GM19467 (cell line): ENCODE measurements at regions not wholly inside any gene's neighbourhood (a gene's known extent, or its start where the extent isn't known, plus 50 kb on each side); places are given as distances from the start of the nearest gene placed in this dataset.

Experiments
- ATAC-seq: cut with Tn5 transposase; IDR thresholded peaks from one replicate; pipeline ENCODE4 v1.9.1; 2021; ENCODE audit warnings: mild to moderate bottlenecking, moderate library complexity; ENCODE audit not compliant: unreplicated experiment

DNA sequence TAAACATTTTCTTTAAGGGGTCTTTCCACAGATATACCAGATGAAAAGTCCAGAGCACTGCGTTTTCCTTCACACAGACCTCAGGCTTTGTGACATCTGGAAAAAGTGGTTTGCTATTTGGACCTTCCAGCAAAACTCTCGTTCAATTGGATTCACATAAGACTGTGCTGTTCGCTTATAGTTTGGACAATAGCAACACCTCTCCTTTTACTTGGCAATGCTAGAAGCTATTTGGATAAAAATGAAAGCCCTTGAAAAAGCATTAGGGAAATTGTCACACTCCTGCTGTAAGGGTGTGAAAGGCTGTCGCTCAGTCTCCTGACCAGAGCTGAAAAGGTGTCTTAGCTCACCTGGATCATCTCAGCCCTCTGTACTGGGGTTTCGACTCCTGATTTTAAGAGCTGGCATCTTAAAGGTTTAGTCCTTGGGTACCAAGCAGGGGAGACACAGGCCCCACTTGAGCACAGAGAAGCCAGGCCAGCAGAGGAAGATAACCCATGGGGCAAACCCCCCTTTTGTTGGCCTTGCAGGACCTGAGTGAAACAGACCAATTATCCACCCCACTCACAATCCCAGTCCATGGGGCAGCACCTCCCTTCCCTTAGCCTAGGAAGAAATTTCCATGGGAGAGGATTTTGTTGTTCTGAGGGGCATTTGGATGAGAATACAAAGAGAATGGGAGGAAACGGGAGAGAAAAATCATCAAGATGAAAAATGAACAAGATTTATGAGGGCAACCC is 257.6 kb downstream of the DLEU7 start:
- no peak for ATAC-seq

DNA sequence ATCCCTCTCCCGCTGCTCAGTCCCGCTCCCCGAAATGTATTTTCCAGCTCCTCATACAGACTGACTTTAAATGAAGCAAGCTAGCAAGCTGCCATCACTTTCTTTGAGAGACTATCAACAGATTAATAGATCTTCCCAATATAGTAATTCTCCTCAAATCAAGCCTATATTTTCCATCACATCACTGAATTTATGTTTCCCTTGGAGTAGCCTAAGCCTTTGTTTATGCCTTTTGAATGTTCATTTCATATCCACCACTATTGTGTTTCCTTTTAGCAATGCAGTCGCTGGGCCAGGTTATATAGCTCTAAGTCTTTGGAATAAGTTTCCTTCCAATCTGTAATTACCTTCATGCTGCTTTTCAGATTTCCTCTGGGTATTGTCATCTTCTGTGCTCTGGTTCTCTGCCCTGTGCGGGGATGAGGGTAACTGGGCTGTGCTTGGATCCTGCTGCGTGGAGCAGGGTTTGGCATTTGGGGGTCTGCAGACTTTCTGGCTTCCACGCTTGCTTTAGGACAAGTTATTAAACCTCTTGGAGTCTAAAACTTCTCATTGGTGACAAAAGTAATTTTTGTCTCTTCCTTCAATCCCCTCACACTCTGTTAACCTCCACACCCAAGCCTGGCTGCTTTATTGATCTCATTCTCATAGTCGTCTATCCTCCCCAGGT is 256.9 kb downstream of the DLEU7 start:
- no peak for ATAC-seq

DNA sequence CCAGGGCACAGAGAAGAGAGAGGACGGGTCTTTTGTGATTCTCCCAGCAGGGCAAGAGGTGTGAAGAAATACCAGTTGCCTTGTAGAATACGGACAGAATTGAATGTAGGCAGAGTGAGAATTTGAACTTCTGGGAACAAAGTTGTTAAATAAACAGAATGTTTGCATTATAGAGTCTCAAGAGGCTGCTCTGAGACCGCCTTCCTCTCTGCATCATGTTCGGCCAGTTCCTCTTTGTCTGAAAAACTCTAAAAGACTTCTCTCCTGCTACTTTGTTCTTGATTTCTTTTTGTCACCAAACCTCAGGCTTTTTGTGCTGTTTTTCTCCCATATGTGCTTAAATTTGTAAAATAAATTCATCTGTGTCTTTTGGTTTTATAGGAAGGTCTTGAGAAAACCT is 256.4 kb downstream of the DLEU7 start:
- no peak for ATAC-seq

DNA sequence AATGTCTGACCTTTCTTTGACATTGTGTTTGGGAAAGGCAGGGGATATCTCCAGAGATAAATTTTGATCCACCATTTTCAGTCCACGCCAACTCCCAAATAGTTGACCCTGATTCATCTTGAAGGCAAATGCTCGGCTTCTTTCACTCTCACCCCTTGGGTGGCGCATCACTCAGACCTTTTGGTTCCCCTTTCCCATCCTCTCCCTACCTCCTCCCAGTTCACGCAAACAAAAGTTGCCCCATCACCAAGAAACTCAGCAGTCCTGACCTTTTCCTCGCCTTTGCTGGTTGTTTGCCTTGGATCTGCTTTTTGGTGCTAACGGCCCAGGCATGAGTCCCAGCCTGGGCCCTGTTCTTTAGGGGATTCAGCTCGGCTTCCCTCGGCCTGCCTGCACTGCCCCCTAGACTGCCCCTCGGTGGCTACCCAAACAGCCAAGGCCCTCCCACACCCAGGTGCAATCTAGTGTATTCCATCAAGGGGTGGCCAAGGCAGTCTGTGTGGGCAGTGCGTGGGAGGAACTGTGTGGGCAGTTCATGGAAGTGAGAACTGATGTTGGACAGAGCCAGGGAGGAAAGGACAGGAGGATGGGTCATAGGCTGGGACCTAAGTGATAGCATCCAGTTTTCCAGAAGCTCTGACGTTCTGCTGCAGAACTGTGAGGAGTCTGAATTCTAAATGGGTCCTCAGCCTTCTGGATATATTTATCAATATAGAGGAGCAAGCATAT is 255.7 kb downstream of the DLEU7 start:
- no peak for ATAC-seq

DNA sequence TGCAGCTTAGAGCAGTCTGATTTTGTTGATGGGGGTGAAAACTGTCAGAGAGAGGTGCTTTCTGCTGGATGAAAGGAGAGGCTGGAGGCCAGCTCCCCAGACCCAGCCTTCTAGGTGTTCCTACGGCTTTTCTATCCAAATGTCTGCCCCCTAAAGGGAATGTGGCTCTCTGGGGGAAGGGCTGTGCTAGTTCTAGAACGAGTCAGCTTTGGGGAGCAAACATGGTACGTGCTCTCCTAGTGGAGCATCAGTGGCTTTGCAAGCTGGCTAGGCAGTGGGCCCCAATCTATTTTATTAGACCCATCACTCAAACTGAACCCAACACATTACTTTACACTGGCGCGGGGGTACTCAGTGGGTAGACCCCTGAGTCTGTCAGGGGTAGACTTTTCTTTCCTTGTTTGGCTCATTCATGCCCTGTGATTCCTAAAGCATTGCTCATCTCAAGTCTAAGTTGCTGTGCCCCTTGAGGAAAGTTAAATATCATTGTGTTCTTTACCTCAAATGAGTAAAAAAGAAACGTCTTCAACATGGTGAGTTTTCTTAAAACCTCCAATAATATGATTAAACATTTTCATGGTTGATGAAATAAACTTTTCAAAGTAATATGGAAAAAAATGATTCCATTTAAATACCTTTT is 254.9 kb downstream of the DLEU7 start:
- no peak for ATAC-seq

DNA sequence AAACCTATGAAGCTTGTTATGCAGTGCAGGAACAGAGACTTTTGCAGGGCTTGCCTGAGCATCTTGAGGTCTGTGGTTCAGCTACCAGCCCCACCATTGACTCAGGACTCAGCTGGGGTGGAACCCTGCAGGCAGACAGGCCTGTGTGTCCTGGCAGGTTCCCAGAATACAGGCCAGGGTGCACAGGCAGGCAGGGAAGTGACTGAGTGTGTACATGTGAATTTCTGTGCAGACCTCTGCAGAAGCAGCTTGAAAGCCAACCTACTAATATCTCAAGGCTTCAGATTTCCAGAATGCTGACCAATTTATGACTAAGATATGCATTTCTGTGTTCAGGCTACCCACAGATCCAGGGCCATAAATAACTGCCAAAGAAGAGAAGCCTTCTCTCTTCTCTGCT is 254.4 kb downstream of the DLEU7 start:
- no peak for ATAC-seq

DNA sequence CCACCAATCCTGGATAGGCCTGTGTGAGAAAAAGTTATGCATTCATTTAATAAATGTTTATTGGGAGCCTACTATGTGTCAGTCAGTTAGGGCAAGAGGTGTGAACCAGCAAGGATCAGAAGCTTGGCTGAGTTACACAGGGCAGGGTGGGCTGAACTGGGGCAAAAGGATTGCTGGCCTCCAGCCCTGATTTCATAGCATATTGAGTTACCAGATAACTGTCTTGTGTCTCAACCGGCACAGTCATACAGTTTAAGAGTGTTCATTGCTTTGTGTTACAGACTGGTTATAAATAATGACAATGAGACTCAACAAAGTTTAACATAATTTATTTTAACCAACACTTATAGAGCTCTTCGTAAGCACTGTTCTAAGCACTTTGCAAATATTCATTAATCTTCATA is 253.8 kb downstream of the DLEU7 start:
- no peak for ATAC-seq

DNA sequence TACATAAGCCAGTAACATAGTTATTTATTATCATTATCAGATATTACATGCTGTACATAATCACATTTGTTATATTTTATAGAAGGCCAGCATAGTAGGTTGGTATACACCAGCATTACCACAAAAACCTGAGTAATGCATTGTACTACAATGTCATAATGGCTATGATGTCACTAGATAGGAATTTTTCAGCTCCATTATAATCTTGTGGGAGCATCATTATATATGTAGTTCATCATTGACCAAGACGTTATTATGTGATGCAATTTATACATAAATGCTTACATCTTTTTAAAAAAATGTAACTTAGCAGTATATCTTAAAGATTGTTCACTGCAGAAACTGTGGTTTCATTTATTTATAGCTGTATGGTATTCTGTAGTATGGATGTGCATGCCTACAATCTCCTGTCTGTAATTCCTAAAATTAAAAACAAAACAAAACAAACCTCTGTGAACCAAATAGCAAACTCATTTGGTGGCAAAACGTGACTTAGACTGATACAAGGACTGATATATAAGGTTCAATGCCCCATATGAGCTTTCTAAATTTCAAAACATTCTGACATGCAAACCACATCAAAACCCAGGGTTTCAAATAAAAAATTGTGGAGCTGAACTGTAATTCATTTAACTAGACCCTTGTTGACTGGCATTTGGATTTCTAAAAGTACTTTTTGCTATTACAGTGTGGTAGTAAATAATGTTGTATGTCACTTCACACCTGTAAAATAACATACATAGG is 250.9 kb downstream of the DLEU7 start:
- ATAC-seq: no peak

DNA sequence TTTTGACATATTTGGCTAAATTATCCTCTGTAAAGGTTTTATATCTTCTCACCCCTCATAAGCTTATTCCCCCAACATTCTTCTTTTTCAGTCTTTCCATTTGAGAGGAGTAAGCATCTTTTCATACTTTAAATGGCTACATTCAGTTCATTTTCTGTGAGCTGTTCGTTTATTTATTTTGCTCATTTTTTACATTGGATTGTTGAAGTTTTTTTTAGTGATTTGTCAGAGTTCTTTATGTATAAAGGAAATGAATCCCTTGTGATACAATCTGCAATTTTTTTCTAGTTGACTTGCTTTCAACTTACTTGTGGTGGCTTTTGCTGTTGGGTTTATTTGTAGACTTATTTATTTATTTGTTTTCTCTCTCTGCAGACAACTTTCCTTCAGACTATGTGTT is 250.3 kb downstream of the DLEU7 start:
- no peak for ATAC-seq

DNA sequence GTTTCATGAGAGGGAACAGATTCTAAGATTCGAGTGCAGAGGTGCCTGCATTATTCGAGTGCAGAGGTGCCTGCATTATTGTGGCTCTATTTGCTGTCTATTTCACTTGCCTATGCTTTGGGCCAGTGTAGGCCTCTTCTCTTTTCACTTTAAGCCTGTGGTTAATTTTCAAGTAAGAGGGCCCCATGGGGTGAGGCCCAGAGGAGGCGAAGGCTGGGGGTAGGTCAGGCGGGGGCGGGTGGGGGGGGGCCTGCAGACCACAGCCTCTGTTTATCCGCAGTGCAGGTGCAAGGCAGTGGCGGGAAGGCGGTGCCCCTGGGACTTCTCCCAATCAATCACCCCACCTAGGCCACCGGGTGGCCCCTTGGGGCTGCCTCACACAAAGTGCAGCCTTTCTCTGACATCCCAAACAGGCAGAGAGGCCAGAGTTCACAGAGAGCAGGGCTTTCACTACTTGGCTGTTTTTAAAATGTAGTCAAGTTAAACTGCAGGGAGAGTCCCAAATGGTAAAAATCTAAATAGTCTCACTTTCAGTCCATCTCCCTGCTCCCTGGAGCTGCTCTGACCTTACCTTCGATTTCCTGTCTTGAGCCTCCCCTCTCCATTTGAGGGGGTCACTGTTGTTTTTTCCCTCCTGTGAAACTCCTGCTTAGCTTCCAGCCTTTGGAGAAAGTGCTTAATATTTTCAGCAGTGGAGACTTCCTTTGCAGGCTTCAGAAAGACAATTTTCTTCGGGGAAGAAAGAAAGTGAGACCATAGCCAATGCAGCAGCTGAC is 249.0 kb downstream of the DLEU7 start:
- ATAC-seq: peak; percentile 68

DNA sequence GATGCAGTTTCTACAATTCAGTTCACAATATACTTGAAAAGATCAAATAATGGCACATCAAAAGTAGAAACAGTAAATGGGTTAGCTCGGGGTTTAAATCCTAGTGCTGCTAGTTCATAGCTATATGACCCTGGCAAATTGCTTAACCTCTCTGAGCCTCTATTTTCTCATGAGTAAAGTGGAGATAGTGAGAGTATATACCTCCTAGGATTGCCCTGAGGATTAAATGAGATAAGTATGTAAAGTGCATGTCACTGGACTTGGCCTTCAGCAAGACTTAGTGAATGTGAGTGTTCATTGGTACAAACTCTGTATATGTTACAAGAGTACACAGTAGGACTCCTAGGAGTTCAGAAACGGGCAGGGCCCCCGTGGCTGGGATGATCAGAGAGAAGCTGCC is 248.3 kb downstream of the DLEU7 start:
- no peak for ATAC-seq

DNA sequence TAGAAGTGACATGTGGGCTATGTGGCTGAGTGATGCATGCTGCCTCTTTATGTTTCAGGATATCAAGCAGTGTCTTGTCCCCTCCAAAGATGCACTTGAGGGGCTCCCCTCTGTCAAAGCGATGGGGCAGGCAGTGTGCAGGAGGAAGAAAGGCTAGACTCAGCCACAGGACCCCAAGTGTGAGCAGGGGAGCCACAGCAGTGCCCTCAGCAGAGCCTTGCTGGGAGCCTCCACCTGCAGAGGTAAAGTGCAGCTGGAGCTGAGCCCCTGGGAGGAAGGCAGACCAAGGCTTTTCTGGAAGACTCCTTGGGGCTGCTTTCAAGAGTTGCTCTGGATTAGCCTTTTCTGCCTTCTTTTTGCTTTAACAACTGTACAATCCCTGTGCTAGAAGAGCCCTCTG is 247.3 kb downstream of the DLEU7 start:
- ATAC-seq: no peak

DNA sequence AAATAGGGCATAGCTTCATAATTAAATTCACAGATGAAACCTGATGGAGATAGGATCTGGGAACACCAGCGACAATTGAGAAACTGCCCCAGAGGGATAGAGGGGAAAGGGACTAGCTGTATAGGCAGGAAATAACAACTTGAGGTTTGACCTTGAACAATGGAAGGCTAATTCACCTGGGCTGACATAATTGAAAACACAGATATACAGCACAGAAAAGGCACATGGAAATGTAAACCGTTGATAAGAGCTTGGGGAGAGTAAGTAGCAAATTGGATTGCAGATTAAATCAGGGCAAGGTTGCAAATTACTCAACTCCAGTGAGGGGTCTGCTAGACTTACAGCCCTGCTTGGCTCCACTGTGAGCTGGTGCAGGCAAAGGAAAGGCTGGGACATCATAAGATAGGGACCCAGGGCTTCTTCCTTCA is 246.7 kb downstream of the DLEU7 start:
- no peak for ATAC-seq

DNA sequence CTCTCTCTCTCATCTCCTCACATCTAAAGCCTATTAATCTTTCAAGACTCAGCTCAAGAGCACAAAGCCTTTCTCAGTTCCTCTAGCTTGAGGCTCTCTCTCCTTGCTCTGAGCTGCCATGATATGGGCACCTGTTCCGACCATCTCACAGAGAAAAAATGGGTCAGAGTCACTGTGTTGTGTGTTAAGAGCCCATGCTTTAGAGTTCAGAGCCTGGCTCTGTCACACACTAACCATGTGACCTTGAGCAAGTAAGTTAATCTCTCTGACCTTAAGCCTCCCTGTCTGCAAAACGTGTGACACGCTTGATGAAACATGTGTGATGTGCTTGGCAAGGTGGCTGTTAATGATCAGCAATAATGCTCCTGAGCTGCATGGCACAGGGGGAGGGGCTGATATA is 245.2 kb downstream of the DLEU7 start:
- ATAC-seq: peak; percentile 37

DNA sequence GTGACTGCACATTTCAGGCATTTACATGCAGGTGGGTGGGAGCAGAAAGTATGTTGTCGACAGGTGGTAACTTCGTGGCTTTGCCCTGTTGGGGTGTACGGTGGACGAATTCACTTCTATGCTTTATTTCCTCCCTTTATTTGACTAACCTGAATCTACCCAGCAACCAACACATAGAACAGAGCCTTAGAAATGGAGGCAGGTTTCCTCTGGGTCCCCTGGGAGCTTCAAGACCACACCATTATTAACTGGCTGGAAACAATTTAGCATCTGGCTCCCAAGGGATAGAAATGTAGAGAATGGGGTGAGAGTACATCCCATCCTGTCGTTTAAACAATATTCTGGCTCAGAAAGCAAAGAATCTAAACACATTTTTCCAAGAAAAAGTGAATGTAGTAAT is 244.4 kb downstream of the DLEU7 start:
- no peak for ATAC-seq

DNA sequence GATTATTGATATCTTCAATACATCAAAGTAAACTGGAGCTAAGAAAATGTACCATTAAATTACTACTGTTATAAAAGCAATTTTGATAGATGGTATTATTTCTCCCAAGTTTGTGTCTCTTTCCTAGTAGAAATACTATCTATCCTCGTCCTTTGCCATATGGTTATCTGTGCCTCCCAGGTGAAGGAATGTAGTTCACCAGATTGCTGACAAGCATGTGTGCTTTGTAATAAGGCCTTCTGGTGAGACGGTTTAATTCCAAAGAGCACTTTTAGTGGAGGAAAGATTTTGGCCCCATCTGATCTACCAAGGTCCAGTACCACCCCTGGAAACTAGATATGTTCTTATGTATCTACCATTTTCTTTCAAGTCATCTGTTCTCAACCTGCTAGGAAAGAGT is 243.6 kb downstream of the DLEU7 start:
- ATAC-seq: no peak

DNA sequence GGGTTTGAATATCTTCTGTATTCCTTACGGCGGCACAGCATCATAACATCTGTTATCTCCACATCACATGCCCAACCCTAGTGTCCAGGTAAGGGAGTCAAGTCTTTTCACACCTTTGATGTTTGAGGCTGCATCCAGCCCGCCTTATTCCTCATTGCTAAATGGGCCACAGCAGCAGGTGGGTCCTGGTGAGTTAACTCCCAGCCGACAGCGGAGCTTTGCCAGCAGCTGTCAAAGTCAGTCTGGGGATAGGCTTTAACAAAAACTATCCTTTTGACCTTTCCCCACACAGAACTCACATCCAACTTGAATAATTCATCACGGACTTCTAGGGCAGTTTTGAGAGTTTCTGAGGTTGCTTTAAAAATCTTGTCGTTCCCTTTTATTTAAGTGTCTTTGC is 235.1 kb downstream of the DLEU7 start:
- ATAC-seq: no peak

DNA sequence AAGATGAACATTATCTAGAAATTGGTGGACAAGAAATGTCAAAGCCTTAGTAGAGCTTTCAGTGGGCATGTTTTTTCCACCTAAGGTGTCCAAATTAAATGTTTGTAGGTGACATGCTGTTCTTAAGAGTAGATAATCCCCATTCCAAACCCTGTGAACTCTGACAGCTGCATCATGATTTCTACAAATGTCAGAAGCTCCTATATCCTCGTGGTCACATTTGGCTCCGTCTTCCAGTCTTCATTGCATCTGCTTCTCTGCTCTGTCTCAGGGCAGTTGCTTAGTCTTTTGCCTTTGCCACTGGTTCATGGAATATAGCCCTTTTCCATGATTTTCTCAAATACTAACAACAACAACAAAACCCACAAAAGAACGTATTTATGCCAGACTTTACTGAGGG is 234.5 kb downstream of the DLEU7 start:
- ATAC-seq: no peak

DNA sequence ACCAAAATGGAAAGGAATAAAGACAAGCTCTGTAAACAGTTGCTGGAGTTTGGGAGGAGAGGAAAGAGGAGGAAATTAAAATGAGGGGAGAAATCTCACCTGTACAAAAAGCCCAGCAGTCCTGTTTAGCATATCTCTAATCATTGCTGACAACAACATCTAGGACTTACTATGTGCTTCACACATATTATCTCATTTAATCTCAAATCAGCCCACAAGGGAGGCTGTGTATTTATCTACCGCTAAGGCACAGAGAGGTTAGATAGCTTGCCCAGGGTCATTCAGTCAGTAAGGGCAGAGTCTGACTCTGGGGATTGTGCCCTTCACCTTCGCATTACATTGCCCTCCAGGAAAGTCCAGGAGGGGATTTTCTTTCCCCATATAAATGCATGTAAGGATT is 233.3 kb downstream of the DLEU7 start:
- ATAC-seq: no peak

DNA sequence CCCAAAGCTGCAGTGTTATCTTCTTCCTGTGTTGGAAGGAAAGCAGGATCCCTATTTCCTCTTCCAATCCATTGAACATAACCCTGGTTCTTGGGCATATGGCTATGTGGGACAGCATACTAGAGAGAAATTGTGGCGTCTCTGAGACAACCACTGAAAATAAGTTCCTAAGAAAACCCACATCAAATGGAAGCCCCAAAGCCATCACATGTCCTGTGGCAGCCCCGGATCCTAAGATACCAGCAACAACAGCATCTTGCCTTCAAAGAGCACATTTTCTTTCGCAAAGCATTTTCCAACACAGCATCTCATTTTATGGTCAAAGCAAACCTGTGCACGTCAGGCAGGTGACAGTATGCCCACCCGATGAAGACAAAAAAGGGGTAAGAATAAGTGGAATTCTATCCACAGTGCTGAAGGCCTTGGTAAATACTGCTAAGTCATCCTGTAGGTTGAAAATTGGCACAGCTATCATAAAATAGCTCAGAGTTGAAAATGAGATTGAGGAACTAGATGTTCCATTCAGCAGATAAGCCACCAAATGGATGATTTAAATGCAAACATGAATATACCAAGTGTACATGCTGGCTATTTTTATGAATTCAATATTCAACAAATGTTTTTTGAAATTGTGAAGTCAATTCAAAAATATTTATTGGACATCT is 232.2 kb downstream of the DLEU7 start:
- ATAC-seq: no peak
